HG02852 (cell line): ENCODE measurements at regions not wholly inside any gene's neighbourhood (a gene's known extent, or its start where the extent isn't known, plus 50 kb on each side); places are given as distances from the start of the nearest gene placed in this dataset.

ENCODE experiments used
- ATAC-seq: cut with Tn5 transposase; IDR thresholded peaks from one replicate; pipeline ENCODE4 v1.9.1; 2021; ENCODE audit warnings: mild to moderate bottlenecking, moderate library complexity; ENCODE audit not compliant: unreplicated experiment

- ATAC-seq: no peak
Measured at GRCh38 chr2:106628377-106628776, 141.2 kb downstream of the CD8B2 start.

- no peak for ATAC-seq
Measured at GRCh38 chr2:106629981-106630380, 142.8 kb downstream of the CD8B2 start.

- ATAC-seq: no peak
Measured at GRCh38 chr2:106631281-106631680, 144.1 kb downstream of the CD8B2 start.

GRCh38 chr2:106638043-106638442, 150.9 kb downstream of the CD8B2 start:
- ATAC-seq: no peak

- no peak for ATAC-seq
Measured at GRCh38 chr2:106638580-106638979, 151.4 kb downstream of the CD8B2 start.

- no peak for ATAC-seq
Measured at GRCh38 chr2:106642679-106643078, 155.5 kb downstream of the CD8B2 start.

GRCh38 chr2:106644623-106645022, 157.5 kb downstream of the CD8B2 start:
- no peak for ATAC-seq

- ATAC-seq: no peak
Measured at GRCh38 chr2:106646605-106647004, 159.4 kb downstream of the CD8B2 start.

- no peak for ATAC-seq
Measured at GRCh38 chr2:106649306-106649705, 162.1 kb downstream of the CD8B2 start.

- ATAC-seq: no peak
Measured at GRCh38 chr2:106653465-106653864, 166.3 kb downstream of the CD8B2 start.

GRCh38 chr2:106658616-106659015, 171.5 kb downstream of the CD8B2 start:
- ATAC-seq: no peak

- peak; percentile 95 for ATAC-seq
Measured at GRCh38 chr2:106664669-106665068, 177.5 kb downstream of the CD8B2 start.

GRCh38 chr2:106667478-106668070, 180.4 kb downstream of the CD8B2 start:
- ATAC-seq: no peak

GRCh38 chr2:106685180-106685897, 198.2 kb downstream of the CD8B2 start:
- ATAC-seq: no peak

- ATAC-seq: no peak
Measured at GRCh38 chr2:106686814-106687213, 199.2 kb downstream of the ST6GAL2 start.

GRCh38 chr2:106694964-106695470, 190.9 kb downstream of the ST6GAL2 start:
- ATAC-seq: no peak

GRCh38 chr2:106695919-106696318, 190.0 kb downstream of the ST6GAL2 start:
- ATAC-seq: no peak

- no peak for ATAC-seq
Measured at GRCh38 chr2:106700616-106701015, 185.4 kb downstream of the ST6GAL2 start.

- ATAC-seq: no peak
Measured at GRCh38 chr2:106701203-106702022, 184.6 kb downstream of the ST6GAL2 start.

- ATAC-seq: no peak
Measured at GRCh38 chr2:106703161-106703560, 182.8 kb downstream of the ST6GAL2 start.

- ATAC-seq: no peak
Measured at GRCh38 chr2:106704798-106705197, 181.2 kb downstream of the ST6GAL2 start.

- ATAC-seq: no peak
Measured at GRCh38 chr2:106705877-106706276, 180.1 kb downstream of the ST6GAL2 start.
